ENCODE measurements at regions not wholly inside any gene's neighbourhood (a gene's known extent, or its start where the extent isn't known, plus 50 kb on each side); places are given as distances from the start of the nearest gene placed in this dataset.
"Not testable (repeated sequence)": the region's sequence is repeated elsewhere in the genome, so short reads cannot be mapped to it uniquely, and the experiment has no call there.

DNA sequence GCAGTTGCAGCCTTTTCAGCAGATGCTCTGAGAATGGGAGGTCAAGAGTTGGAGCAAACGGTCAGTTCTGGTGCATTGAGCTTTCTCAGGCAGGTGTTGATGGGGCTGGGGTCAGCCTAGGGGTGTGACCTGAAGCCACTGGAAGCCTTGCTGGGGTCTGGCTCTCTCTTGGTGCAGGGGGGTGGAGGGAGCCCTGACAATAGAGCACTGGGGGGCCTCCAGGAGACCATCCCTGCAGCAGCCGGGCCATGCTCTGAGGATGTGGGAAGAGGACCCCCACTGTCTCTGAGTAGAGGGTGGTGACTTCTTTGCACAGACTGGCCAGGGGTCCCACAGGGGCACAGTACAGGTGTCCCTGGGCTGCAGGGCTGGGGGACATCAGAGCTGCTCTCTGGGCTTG is 528.8 kb downstream of the GOLGA6L6 start:
- not testable (repeated sequence) for H3K27me3 Mint-ChIP-seq (ENCODE audit: low read depth); H3K4me1 Mint-ChIP-seq (ENCODE audit: low read depth); H3K27ac Mint-ChIP-seq; DNase-seq (ENCODE audit: low spot score); H3K9me3 Mint-ChIP-seq; H3K4me3 Mint-ChIP-seq; H3K36me3 Mint-ChIP-seq (ENCODE audit: low read depth)

DNA sequence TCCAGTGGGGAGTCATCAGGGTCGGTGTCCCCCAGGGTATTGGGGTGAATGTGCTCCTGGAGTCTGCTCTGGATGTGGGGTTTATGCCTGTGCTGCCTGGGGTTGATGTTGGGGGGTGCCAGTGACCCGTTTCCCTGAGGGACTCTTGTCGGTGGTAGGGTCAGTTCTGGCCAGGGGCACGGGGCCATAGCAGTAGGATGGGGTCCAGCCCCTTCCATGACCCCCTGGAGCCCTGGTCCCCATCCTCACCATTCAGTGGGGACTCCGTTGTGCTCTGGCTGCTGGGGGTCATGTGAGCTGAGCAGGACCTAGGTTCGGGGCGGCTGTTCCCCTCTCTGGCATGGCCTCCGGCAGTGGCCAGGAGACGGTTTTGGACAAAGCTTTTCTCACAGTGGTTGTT is 530.8 kb downstream of the GOLGA6L6 start:
- not testable (repeated sequence) for H3K4me1 Mint-ChIP-seq (ENCODE audit: low read depth); H3K27ac Mint-ChIP-seq; H3K4me3 Mint-ChIP-seq; H3K9me3 Mint-ChIP-seq; H3K27me3 Mint-ChIP-seq (ENCODE audit: low read depth); H3K36me3 Mint-ChIP-seq (ENCODE audit: low read depth); DNase-seq (ENCODE audit: low spot score)

DNA sequence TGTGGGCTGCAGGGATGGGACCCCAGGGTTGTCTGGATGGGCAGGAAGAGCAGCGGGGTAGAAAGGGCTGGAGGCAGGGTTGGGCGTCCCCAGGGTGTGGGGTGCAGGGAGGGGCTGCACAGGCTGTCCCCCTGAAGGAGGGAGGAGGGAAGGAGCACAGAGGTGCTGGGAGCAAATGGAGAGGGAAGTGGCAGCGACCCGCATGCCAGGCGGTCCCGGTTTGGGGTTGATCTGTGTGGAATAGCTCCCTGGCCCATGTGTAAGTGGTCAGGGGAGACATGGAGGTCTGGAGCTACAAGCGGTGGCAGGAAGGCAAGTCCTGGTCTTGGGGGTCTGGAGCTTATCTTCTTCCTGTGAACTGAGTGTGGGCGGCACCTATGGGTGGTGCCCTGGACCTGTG is 532.0 kb downstream of the GOLGA6L6 start:
- not testable (repeated sequence) for H3K36me3 Mint-ChIP-seq (ENCODE audit: low read depth); H3K9me3 Mint-ChIP-seq; H3K4me1 Mint-ChIP-seq (ENCODE audit: low read depth); DNase-seq (ENCODE audit: low spot score); H3K27me3 Mint-ChIP-seq (ENCODE audit: low read depth); H3K4me3 Mint-ChIP-seq; H3K27ac Mint-ChIP-seq

DNA sequence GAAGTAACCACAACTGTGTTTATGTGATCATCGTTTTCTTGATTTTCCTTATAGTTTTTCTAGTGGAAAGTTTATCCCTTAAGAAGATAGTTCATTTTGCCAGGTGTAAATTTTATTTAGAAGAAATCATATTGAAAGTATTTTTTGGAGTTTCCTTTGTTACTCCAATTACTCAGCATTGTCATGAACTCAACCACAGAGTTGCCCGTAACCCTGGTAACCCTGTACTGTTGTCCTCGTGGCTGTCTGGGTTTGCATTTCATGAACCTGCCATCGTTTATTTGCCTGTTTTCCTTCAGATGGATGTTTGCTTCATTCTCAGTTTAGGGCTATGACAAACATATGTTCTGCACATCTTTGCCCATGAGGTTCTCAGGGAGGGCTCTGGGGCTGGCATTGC is 534.3 kb downstream of the GOLGA6L6 start:
- not testable (repeated sequence) for H3K4me3 Mint-ChIP-seq; H3K27ac Mint-ChIP-seq; H3K9me3 Mint-ChIP-seq; H3K4me1 Mint-ChIP-seq (ENCODE audit: low read depth); DNase-seq (ENCODE audit: low spot score); H3K36me3 Mint-ChIP-seq (ENCODE audit: low read depth); H3K27me3 Mint-ChIP-seq (ENCODE audit: low read depth)

DNA sequence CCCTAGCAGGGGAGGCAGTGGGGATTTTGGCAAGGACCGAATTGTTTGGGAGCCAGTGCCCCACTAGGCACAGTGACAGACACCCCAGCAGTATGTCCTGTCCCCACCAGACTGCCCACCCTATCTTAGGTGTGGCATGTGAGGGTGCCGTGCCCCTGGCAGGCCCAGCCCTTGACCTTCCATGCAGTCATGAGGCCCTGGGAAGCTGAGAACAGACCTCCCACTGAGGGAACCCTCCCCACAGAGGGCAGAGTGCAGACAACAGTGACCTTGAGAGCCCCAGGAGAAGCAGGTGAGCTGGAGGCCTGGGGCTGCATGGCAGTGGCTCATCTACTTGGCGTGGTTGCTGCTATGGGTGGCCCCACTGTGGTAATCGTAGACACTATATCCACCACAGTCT is 538.1 kb downstream of the GOLGA6L6 start:
- H3K27ac Mint-ChIP-seq; H3K27me3 Mint-ChIP-seq (ENCODE audit: low read depth); H3K9me3 Mint-ChIP-seq; H3K4me1 Mint-ChIP-seq (ENCODE audit: low read depth); H3K36me3 Mint-ChIP-seq (ENCODE audit: low read depth); DNase-seq (ENCODE audit: low spot score); H3K4me3 Mint-ChIP-seq: not testable (repeated sequence)

DNA sequence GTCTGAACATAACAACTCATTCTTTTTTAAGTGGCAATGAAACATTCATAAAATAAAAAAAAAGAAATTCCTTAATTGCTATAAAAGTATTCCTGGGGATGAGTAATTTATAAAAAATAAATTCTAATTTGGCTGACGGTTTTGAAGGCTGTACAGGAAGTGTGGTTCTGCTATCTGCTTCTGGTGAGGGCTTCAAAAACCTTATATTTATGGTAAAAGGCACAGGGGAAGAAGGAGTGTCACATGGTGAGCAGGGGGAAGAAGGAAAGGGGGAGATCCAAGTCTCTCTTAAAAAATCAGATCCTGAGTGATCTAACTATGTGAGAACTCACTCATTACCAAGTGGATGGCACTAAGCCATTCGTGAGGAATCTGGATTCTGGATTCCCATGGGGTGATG is 539.0 kb downstream of the GOLGA6L6 start:
- not testable (repeated sequence) for H3K36me3 Mint-ChIP-seq (ENCODE audit: low read depth); H3K4me1 Mint-ChIP-seq (ENCODE audit: low read depth)

DNA sequence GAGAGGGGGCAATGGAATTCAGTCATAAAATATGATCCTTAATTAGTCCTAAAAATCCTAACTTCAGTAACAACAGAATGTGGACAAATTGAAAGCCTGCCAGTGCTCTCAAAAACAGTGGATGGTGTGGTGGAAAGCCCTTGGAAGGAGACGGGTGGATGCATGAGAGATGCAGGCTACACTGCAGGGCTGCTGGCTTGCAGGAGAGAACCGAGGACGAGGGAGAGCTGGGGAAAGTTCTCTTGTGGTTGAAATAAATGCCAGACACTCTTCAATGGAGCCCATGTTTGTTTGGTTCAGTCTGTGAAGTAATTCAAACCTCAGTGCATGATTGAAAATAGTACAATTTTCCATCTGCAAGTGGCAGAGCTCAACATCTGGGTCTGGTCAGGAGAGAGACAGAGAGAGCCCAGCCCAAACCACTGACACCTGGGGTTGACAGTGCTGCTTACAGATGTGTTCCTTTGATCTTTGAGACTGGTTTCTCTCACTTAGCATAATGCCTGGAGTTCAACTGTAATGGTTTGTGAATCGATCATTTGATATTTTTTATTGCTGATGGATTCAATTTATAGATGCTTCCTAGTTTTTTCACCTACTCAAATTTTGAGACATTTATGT is 544.9 kb downstream of the GOLGA6L6 start:
- H3K27me3 Mint-ChIP-seq (ENCODE audit: low read depth); H3K9me3 Mint-ChIP-seq; H3K4me3 Mint-ChIP-seq; H3K27ac Mint-ChIP-seq; H3K4me1 Mint-ChIP-seq (ENCODE audit: low read depth); DNase-seq (ENCODE audit: low spot score); H3K36me3 Mint-ChIP-seq (ENCODE audit: low read depth): not testable (repeated sequence)

More for the DNA sequence above, 539.0 kb downstream of the GOLGA6L6 start:
- not testable (repeated sequence) for H3K27me3 Mint-ChIP-seq (ENCODE audit: low read depth); H3K9me3 Mint-ChIP-seq; H3K27ac Mint-ChIP-seq; DNase-seq (ENCODE audit: low spot score); H3K4me3 Mint-ChIP-seq

DNA sequence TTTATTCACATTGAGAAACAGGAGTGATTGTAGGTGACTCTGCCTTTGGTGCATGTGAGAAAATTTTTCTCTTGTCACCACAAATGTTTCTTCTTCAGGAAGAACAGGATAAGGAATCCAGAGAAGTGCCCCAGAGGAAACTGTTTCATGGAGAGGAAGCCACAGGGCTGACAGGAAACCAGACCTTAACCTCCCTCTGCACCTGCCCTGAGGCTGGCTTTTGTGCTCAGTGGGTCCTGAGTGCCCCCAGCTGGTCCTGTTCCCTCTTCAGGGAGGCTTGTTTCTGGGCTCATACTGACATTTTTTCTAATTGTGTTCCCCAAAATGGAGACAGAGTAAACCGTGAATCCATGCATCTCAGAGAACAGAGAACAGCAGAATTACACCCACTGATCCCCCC is 546.3 kb downstream of the GOLGA6L6 start:
- H3K27ac Mint-ChIP-seq; H3K4me1 Mint-ChIP-seq (ENCODE audit: low read depth); H3K27me3 Mint-ChIP-seq (ENCODE audit: low read depth); DNase-seq (ENCODE audit: low spot score); H3K4me3 Mint-ChIP-seq; H3K36me3 Mint-ChIP-seq (ENCODE audit: low read depth): not testable (repeated sequence)
- peaks cover 20% of the 10 kb centered on the region for H3K9me3 Mint-ChIP-seq

DNA sequence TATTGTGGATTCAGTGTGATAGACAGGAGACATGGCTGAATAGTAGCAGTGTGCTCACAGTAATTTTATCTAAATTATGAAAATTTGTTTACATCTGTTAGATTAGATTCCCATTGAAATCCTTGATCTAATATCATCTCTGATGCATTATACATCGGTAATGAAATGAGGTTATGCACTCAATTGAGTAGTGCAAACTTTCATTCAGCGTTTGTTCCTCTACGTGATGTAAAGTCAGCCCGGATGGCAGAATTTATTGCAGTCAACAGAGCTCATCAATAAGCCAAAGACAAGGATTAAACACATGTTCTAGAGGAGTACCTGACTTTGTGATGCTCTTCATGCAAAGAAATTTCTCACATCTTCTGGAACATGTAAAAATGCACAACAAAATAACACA is 549.2 kb downstream of the GOLGA6L6 start:
- Mint-ChIP-seq H3K27me3 (ENCODE audit: low read depth) (no peaks in the 10 kb centered on the region), H3K4me1 (ENCODE audit: low read depth) (no peaks in the 10 kb centered on the region), H3K27ac (no peak overlapping the region), H3K4me3 (no peak overlapping the region), H3K36me3 (ENCODE audit: low read depth) (no peaks in the 10 kb centered on the region), H3K9me3 (peaks cover 34% of the 10 kb centered on the region)
- no peak for DNase-seq (ENCODE audit: low spot score)

DNA sequence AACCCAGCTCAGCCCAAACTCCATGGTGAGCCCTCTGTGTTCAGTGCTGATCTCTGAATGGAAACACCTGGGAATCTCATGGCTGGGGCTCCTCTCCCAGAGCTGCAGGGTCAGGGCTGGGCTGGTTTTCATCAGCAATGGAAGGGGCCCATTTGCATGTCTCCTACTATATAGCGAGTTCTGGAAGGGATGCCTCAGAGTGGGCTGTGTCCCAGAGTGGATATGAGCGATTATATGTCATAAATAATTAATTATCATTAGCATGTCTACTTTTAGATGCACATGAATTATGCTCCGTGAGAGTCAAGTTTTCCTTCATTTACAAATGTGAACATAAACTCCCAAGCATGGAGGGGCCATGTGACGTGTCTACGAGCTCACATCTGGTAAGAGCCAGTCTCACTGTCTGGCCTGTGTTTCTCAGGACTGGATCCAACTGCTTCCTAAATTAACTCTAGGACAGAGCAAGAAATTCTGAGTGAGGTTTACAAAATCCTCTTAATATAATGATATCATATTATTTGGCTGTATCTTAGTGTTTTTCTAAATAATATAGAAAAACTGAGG is 553.4 kb downstream of the GOLGA6L6 start:
- no peaks in the 10 kb centered on the region for H3K36me3 Mint-ChIP-seq (ENCODE audit: low read depth)
- H3K4me3 Mint-ChIP-seq: no peak overlapping the region

DNA sequence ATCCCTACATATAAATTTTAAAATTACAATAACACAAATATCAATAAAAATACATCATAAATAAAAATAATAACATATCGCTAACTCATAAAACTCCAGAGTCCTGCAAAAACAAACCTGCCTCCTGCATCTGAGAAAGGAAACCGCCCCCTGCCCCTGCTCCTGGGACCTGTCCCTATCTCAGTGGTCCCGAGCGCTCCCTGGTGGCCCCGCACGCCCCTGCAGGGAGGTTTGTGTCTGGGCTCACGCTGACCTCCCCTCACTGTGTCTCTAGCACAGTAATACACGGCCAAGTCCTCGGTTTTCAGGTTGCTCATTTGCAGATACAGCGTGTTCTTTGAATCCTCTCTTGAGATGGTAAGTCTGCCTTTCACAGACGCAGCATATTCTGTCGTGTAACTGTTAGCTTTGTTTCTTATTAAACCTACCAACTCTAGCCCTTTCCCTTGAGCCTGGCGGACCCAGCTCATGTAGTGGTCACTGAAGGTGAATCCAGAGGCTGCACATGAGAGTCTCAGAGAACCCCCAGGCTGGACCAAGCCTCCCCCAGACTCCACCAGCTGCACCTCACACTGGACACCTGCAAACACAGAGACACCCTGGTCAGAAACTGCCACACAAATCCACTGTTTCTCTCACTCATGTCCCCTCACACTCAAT is 554.1 kb downstream of the GOLGA6L6 start:
- DNase-seq (ENCODE audit: low spot score): no peak
- peaks cover 50% of the 10 kb centered on the region for H3K9me3 Mint-ChIP-seq
- H3K27me3 Mint-ChIP-seq (ENCODE audit: low read depth): no peaks in the 10 kb centered on the region
- H3K27ac Mint-ChIP-seq: no peak overlapping the region
- H3K4me3 Mint-ChIP-seq: no peak overlapping the region
- no peaks in the 10 kb centered on the region for H3K4me1 Mint-ChIP-seq (ENCODE audit: low read depth)
- no peaks in the 10 kb centered on the region for H3K36me3 Mint-ChIP-seq (ENCODE audit: low read depth)

More for the DNA sequence above, 553.4 kb downstream of the GOLGA6L6 start:
- no peak for DNase-seq (ENCODE audit: low spot score)
- H3K27ac Mint-ChIP-seq: no peak overlapping the region
- peaks cover 49% of the 10 kb centered on the region for H3K9me3 Mint-ChIP-seq
- H3K27me3 Mint-ChIP-seq (ENCODE audit: low read depth): no peaks in the 10 kb centered on the region
- H3K4me1 Mint-ChIP-seq (ENCODE audit: low read depth): no peaks in the 10 kb centered on the region

DNA sequence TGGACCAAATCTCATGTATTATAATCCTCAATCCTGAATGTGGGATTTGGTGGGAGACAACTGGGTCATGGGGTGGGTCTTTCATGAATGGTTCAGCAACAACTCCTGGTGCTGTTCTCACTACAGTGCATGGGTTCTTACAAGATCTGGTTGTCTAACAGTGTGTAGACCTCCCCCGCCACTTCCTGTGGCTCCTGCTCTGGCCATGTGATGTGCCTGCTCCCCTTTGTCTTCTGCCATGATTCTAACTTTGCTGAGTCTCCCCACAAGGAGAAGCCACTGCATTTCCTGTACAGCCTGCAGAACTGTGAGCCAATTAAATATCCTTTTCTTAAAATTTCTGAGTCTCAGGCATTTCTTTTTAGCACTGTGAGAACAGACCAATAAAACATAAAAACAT is 557.5 kb downstream of the GOLGA6L6 start:
- Mint-ChIP-seq H3K36me3 (ENCODE audit: low read depth) (no peaks in the 10 kb centered on the region), H3K4me1 (ENCODE audit: low read depth) (no peaks in the 10 kb centered on the region), H3K4me3 (no peak overlapping the region), H3K9me3 (peaks cover 45% of the 10 kb centered on the region), H3K27ac (no peak overlapping the region), H3K27me3 (ENCODE audit: low read depth) (no peaks in the 10 kb centered on the region)
- DNase-seq (ENCODE audit: low spot score): no peak

DNA sequence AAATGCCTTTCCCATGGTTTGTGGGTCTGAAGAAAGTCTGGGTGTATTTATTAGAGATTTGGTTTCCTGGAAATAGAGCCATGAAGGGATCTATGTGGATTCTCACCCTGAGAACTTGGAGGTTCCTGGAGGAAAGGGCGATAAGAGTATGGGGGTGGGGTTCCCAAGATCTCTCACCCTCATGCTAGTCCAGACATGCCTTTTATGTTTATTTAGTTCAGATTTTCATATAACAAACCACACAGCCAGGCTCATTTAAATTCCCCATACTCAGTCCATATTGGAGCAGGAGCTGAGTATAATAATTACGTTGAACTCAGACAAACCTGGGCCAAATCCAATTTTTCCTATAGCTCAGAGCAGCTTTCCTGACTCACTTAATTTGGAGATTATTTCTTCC is 566.6 kb downstream of the GOLGA6L6 start:
- Mint-ChIP-seq H3K27ac (no peak overlapping the region), H3K4me1 (ENCODE audit: low read depth) (no peaks in the 10 kb centered on the region), H3K36me3 (ENCODE audit: low read depth) (no peaks in the 10 kb centered on the region), H3K27me3 (ENCODE audit: low read depth) (no peaks in the 10 kb centered on the region), H3K4me3 (no peak overlapping the region), H3K9me3 (peaks cover 28% of the 10 kb centered on the region)
- DNase-seq (ENCODE audit: low spot score): no peak

DNA sequence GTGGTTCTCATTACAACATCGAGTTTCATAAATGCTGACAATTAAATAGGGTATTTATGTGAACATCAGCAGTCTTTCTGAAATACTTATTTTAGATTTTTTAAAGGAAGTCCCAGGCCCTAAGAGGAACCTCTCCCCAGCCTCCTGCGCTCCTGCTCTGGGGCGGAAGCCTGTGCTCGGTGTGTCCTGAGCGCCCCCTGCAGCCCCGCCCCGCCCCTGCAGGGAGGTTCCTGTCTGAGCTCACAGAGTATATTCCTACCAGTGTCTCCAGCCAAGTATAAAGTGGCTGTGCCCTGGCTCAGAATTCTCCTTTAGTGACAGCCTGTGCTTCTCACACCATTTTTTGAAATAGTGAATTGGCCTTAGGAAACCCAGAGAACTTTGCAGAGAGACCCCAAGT is 567.9 kb downstream of the GOLGA6L6 start:
- H3K36me3 Mint-ChIP-seq (ENCODE audit: low read depth): no peaks in the 10 kb centered on the region
- no peak overlapping the region for H3K4me3 Mint-ChIP-seq
- DNase-seq (ENCODE audit: low spot score): no peak
- H3K9me3 Mint-ChIP-seq: peaks cover 25% of the 10 kb centered on the region
- H3K4me1 Mint-ChIP-seq (ENCODE audit: low read depth): no peaks in the 10 kb centered on the region
- no peak overlapping the region for H3K27ac Mint-ChIP-seq
- no peaks in the 10 kb centered on the region for H3K27me3 Mint-ChIP-seq (ENCODE audit: low read depth)

DNA sequence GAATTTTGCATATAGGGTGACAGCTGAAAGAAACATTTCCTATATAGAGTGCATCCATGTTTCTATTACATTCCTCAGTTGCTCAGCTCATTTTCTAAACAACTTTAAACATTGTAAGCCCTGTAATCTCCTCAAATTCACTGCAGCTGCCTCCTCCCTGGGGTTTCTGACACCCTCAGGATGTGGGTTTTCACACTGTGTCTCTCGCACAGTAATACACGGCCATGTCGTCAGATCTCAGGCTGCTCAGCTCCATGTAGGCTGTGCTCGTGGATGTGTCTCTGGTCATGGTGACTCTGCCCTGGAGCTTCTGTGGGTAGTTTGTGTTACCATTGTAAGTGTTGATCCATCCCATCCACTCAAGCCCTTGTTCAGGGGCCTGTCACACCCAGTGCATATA is 569.0 kb downstream of the GOLGA6L6 start:
- DNase-seq (ENCODE audit: low spot score); H3K27me3 Mint-ChIP-seq (ENCODE audit: low read depth); H3K36me3 Mint-ChIP-seq (ENCODE audit: low read depth); H3K4me1 Mint-ChIP-seq (ENCODE audit: low read depth); H3K4me3 Mint-ChIP-seq; H3K27ac Mint-ChIP-seq: not testable (repeated sequence)
- peaks cover 31% of the 10 kb centered on the region for H3K9me3 Mint-ChIP-seq
